Stimulated activated naive B cell treated with anti-CD40 and anti-IgM and Interleukin-4, amounts not matched to agents 10 μg/mL and 1 μg/mL and 100 μg/mL, for 72 hours (primary cell): ENCODE measurements at regions not wholly inside any gene's neighbourhood (a gene's known extent, or its start where the extent isn't known, plus 50 kb on each side); places are given as distances from the start of the nearest gene placed in this dataset.
"Not testable (repeated sequence)": the region's sequence is repeated elsewhere in the genome, so short reads cannot be mapped to it uniquely, and the experiment has no call there.

ENCODE experiments used
- ATAC-seq, 2 donors: fragments of 150-1000 bp; cut with Tn5 transposase; replicated peaks; 2 replicates each; pipeline ENCODE4 v1.10.0; 2021; ENCODE audit warnings: moderate library complexity in 1 of 2
- DNase-seq: peaks from one replicate; pipeline ENCODE4 v3.0.0; 2021
- H3K27ac Mint-ChIP-seq: one replicate; pipeline ENCODE4 v1.8.0; 2022; ENCODE audit warnings: mild to moderate bottlenecking, mixed read lengths
- H3K27me3 Mint-ChIP-seq, 2 donors: one replicate each; pipeline ENCODE4 v1.8.0; 2022; ENCODE audit warnings: mixed read lengths in 2 of 2
- H3K36me3 Mint-ChIP-seq, 2 donors: one replicate each; pipeline ENCODE4 v1.8.0; 2022; ENCODE audit warnings: mixed read lengths in 2 of 2, mild to moderate bottlenecking in 1 of 2
- H3K4me1 Mint-ChIP-seq, 2 donors: one replicate each; pipeline ENCODE4 v1.8.0; 2022; ENCODE audit warnings: mixed read lengths in 2 of 2, mild to moderate bottlenecking in 1 of 2
- H3K4me3 Mint-ChIP-seq, 2 donors: one replicate each; pipeline ENCODE4 v1.8.0; 2022; ENCODE audit warnings: mild to moderate bottlenecking in 2 of 2, mixed read lengths in 2 of 2, moderate library complexity in 1 of 2
- H3K9me3 Mint-ChIP-seq, 2 donors: one replicate each; pipeline ENCODE4 v1.8.0; 2022; ENCODE audit warnings: mixed read lengths in 2 of 2, mild to moderate bottlenecking in 1 of 2

GRCh38 chr13:40048551-40048950 lies 393.1 kb downstream of the COG6 start:
- Mint-ChIP-seq H3K27me3 (peaks cover 5 to 10% of the 10 kb centered on the region in 2 donors), H3K4me1 (peaks cover 11% of the 10 kb centered on the region in 2 donors), H3K9me3 (no peaks in the 10 kb centered on the region), H3K4me3 (no peak overlapping the region), H3K27ac (no peak overlapping the region), H3K36me3 (no peaks in the 10 kb centered on the region)
- ATAC-seq (no peak), DNase-seq (no peak)

- Mint-ChIP-seq H3K4me1 (peaks cover 2 to 3% of the 10 kb centered on the region in 2 donors), H3K4me3 (no peak overlapping the region), H3K27me3 (peaks cover 0 to 5% of the 10 kb centered on the region in 2 donors), H3K9me3 (no peaks in the 10 kb centered on the region), H3K36me3 (no peaks in the 10 kb centered on the region), H3K27ac (no peak overlapping the region)
- DNase-seq (no peak), ATAC-seq (no peak)
Observed at GRCh38 chr13:40052954-40053353, 397.5 kb downstream of the COG6 start.

GRCh38 chr13:40053401-40053800 lies 397.9 kb downstream of the COG6 start:
- H3K4me3 Mint-ChIP-seq: no peak overlapping the region

GRCh38 chr13:40054422-40054821 lies 399.0 kb downstream of the COG6 start:
- not testable (repeated sequence) for H3K4me1 Mint-ChIP-seq, DNase-seq, H3K27ac Mint-ChIP-seq, H3K27me3 Mint-ChIP-seq, H3K9me3 Mint-ChIP-seq, H3K36me3 Mint-ChIP-seq, H3K4me3 Mint-ChIP-seq
- peak; percentile 31 to 43 for ATAC-seq

More at GRCh38 chr13:40053401-40053800, 397.9 kb downstream of the COG6 start:
- DNase-seq (no peak), ATAC-seq (no peak)
- no peaks in the 10 kb centered on the region for H3K36me3 Mint-ChIP-seq
- H3K27ac Mint-ChIP-seq: no peak overlapping the region
- peaks cover 0 to 2% of the 10 kb centered on the region in 2 donors for H3K4me1 Mint-ChIP-seq
- peaks cover 0 to 5% of the 10 kb centered on the region in 2 donors for H3K27me3 Mint-ChIP-seq
- no peaks in the 10 kb centered on the region for H3K9me3 Mint-ChIP-seq

GRCh38 chr13:40056898-40057619 lies 401.6 kb downstream of the COG6 start:
- Mint-ChIP-seq H3K27ac (no peak overlapping the region), H3K27me3 (peaks cover 0 to 4% of the 10 kb centered on the region in 2 donors), H3K4me3 (no peak overlapping the region), H3K9me3 (no peaks in the 10 kb centered on the region), H3K4me1 (peaks cover 13 to 19% of the 10 kb centered on the region in 2 donors), H3K36me3 (no peaks in the 10 kb centered on the region)
- DNase-seq (no peak), ATAC-seq (no peak)

- Mint-ChIP-seq H3K4me1 (peaks cover 21% of the 10 kb centered on the region in 2 donors), H3K4me3 (no peak overlapping the region), H3K27ac (no peak overlapping the region), H3K36me3 (no peaks in the 10 kb centered on the region), H3K9me3 (no peaks in the 10 kb centered on the region), H3K27me3 (peaks cover 0 to 4% of the 10 kb centered on the region in 2 donors)
- ATAC-seq (no peak), DNase-seq (no peak)
Observed at GRCh38 chr13:40058757-40059236, 403.3 kb downstream of the COG6 start.

- ATAC-seq: no peak
- Mint-ChIP-seq H3K9me3 (no peaks in the 10 kb centered on the region), H3K36me3 (no peaks in the 10 kb centered on the region), H3K4me3 (no peak overlapping the region), H3K27me3 (peaks cover 0 to 4% of the 10 kb centered on the region in 2 donors), H3K27ac (no peak overlapping the region), H3K4me1 (peaks cover 27 to 30% of the 10 kb centered on the region in 2 donors)
- no peak for DNase-seq
Observed at GRCh38 chr13:40059540-40060232, 404.2 kb downstream of the COG6 start.

GRCh38 chr13:40060296-40061007 lies 405.0 kb downstream of the COG6 start:
- no peak overlapping the region for H3K27ac Mint-ChIP-seq
- H3K27me3 Mint-ChIP-seq: peaks cover 0 to 4% of the 10 kb centered on the region in 2 donors
- H3K4me3 Mint-ChIP-seq: no peak overlapping the region
- DNase-seq: peak; percentile 62
- peaks cover 32 to 37% of the 10 kb centered on the region in 2 donors for H3K4me1 Mint-ChIP-seq
- H3K36me3 Mint-ChIP-seq: no peaks in the 10 kb centered on the region
- no peaks in the 10 kb centered on the region for H3K9me3 Mint-ChIP-seq
- ATAC-seq: peak; percentile 98

GRCh38 chr13:40061466-40062450 lies 406.3 kb downstream of the COG6 start:
- Mint-ChIP-seq H3K4me1 (peaks cover 33 to 37% of the 10 kb centered on the region in 2 donors), H3K36me3 (no peaks in the 10 kb centered on the region), H3K27me3 (peaks cover 0 to 4% of the 10 kb centered on the region in 2 donors), H3K27ac (no peak overlapping the region), H3K9me3 (no peaks in the 10 kb centered on the region), H3K4me3 (no peak overlapping the region)
- ATAC-seq (no peak), DNase-seq (no peak)

- no peaks in the 10 kb centered on the region for H3K9me3 Mint-ChIP-seq
- DNase-seq: no peak
- no peak overlapping the region for H3K4me3 Mint-ChIP-seq
- peaks cover 0 to 4% of the 10 kb centered on the region in 2 donors for H3K27me3 Mint-ChIP-seq
- peak overlapping the region; percentile 6 for H3K27ac Mint-ChIP-seq
- peaks cover 35 to 37% of the 10 kb centered on the region in 2 donors for H3K4me1 Mint-ChIP-seq
- no peaks in the 10 kb centered on the region for H3K36me3 Mint-ChIP-seq
- ATAC-seq: no peak
Observed at GRCh38 chr13:40063278-40063698, 407.8 kb downstream of the COG6 start.

GRCh38 chr13:40063703-40064102 lies 408.2 kb downstream of the COG6 start:
- DNase-seq (no peak), ATAC-seq (no peak)
- no peaks in the 10 kb centered on the region for H3K36me3 Mint-ChIP-seq
- H3K27me3 Mint-ChIP-seq: peaks cover 0 to 4% of the 10 kb centered on the region in 2 donors
- H3K27ac Mint-ChIP-seq: peak overlapping the region; percentile 6
- no peak overlapping the region for H3K4me3 Mint-ChIP-seq
- no peaks in the 10 kb centered on the region for H3K9me3 Mint-ChIP-seq
- H3K4me1 Mint-ChIP-seq: peaks cover 33 to 37% of the 10 kb centered on the region in 2 donors

- H3K4me1 Mint-ChIP-seq: peaks cover 38 to 44% of the 10 kb centered on the region in 2 donors
- H3K27me3 Mint-ChIP-seq: peaks cover 0 to 3% of the 10 kb centered on the region in 2 donors
- ATAC-seq (peak; percentile 24 to 27), DNase-seq (no peak)
- no peaks in the 10 kb centered on the region for H3K9me3 Mint-ChIP-seq
- no peak overlapping the region for H3K4me3 Mint-ChIP-seq
- no peak overlapping the region for H3K27ac Mint-ChIP-seq
- no peaks in the 10 kb centered on the region for H3K36me3 Mint-ChIP-seq
Observed at GRCh38 chr13:40064154-40065097, 409.0 kb downstream of the COG6 start.
